ENCODE measurements at regions not wholly inside any gene's neighbourhood (a gene's known extent, or its start where the extent isn't known, plus 50 kb on each side); places are given as distances from the start of the nearest gene placed in this dataset.

GRCh38 chr7:3107228-3107763 is 63.6 kb upstream of the CARD11 start:
- DNase-seq (ENCODE audit: extremely low read depth, low read depth) = no peak
- TF ChIP-seq CTCF (IDR thresholded peaks at IDR 0.05; ENCODE audit: low read depth, low read length, missing control alignments) = no peak
- no peak overlapping the region for H3K4me3 ChIP-seq (replicated peaks; ENCODE audit: low read depth, low read length)

- no peak for TF ChIP-seq CTCF (IDR thresholded peaks at IDR 0.05; ENCODE audit: low read depth, low read length, missing control alignments)
- H3K4me3 ChIP-seq (replicated peaks; ENCODE audit: low read depth, low read length) = no peak overlapping the region
- DNase-seq (ENCODE audit: extremely low read depth, low read depth) = no peak
Observed at GRCh38 chr7:3107889-3108570, 64.4 kb upstream of the CARD11 start.

GRCh38 chr7:3109311-3109915 is 65.7 kb upstream of the CARD11 start:
- H3K4me3 ChIP-seq (replicated peaks; ENCODE audit: low read depth, low read length) = no peak overlapping the region
- TF ChIP-seq CTCF (IDR thresholded peaks at IDR 0.05; ENCODE audit: low read depth, low read length, missing control alignments) = no peak
- DNase-seq (ENCODE audit: extremely low read depth, low read depth) = no peak

- no peak for TF ChIP-seq CTCF (IDR thresholded peaks at IDR 0.05; ENCODE audit: low read depth, low read length, missing control alignments)
- no peak for DNase-seq (ENCODE audit: extremely low read depth, low read depth)
- H3K4me3 ChIP-seq (replicated peaks; ENCODE audit: low read depth, low read length) = no peak overlapping the region
Observed at GRCh38 chr7:3112479-3113134, 68.9 kb upstream of the CARD11 start.

- no peak for DNase-seq (ENCODE audit: extremely low read depth, low read depth)
- no peak overlapping the region for H3K4me3 ChIP-seq (replicated peaks; ENCODE audit: low read depth, low read length)
- TF ChIP-seq CTCF (IDR thresholded peaks at IDR 0.05; ENCODE audit: low read depth, low read length, missing control alignments) = no peak
Observed at GRCh38 chr7:3114917-3115316, 71.2 kb upstream of the CARD11 start.

- no peak for TF ChIP-seq CTCF (IDR thresholded peaks at IDR 0.05; ENCODE audit: low read depth, low read length, missing control alignments)
- H3K4me3 ChIP-seq (replicated peaks; ENCODE audit: low read depth, low read length) = no peak overlapping the region
- no peak for DNase-seq (ENCODE audit: extremely low read depth, low read depth)
Observed at GRCh38 chr7:3117081-3117480, 73.4 kb upstream of the CARD11 start.

Measured in HFF-Myc (cell line).